Right atrium auricular region (tissue), 2 donors: ENCODE measurements at regions not wholly inside any gene's neighbourhood (a gene's known extent, or its start where the extent isn't known, plus 50 kb on each side); places are given as distances from the start of the nearest gene placed in this dataset.

Experiments
- DNase-seq: peaks from one replicate; pipeline ENCODE4 v3.0.0-alpha.2; 2019; ENCODE audit warnings: low spot score
- H3K27ac ChIP-seq, 2 donors: fragments of 200-600 bp; sonication (generic); 1 replicate in 1 of 2; 2 replicates in 1 of 2; pipeline ENCODE4 v1.5.1; 2016 to 2019
- H3K27me3 ChIP-seq, 2 donors: fragments of 200-600 bp; sonication (generic); one replicate each; pipeline versions ENCODE4 v1.5.1 to v1.6.0; 2017 to 2019
- H3K36me3 ChIP-seq: fragments of 200-600 bp; sonication (generic); one replicate; pipeline ENCODE4 v1.5.1; 2016
- H3K4me1 ChIP-seq, 2 donors: fragments of 200-600 bp; sonication (generic); one replicate each; pipeline versions ENCODE4 v1.5.1 to v1.6.0; 2017 to 2019
- H3K4me3 ChIP-seq, 2 donors: fragments of 200-600 bp; sonication (generic); 1 replicate in 1 of 2; 2 replicates in 1 of 2; pipeline ENCODE4 v1.5.1; 2017 to 2019; ENCODE audit warnings: mild to moderate bottlenecking in 1 of 2, moderate library complexity in 1 of 2
- H3K9me3 ChIP-seq, 2 donors: fragments of 200-600 bp; sonication (generic); one replicate each; pipeline ENCODE4 v1.5.1; 2019
- CTCF ChIP-seq, 2 donors: fragments of 200-600 bp; sonication (generic); IDR thresholded peaks; one replicate each; pipeline ENCODE4 v1.5.1; 2019; ENCODE audit warnings: antibody characterized with exemption in 2 of 2

GRCh38 chr2:150885236-150885635 lies 376.4 kb downstream of the RBM43 start:
- Histone ChIP-seq H3K36me3 (no peaks in the 10 kb centered on the region), H3K9me3 (no peaks in the 10 kb centered on the region), H3K27ac (no peak overlapping the region), H3K4me1 (no peaks in the 10 kb centered on the region), H3K27me3 (no peaks in the 10 kb centered on the region), H3K4me3 (no peak overlapping the region)
- DNase-seq, result no peak
- TF ChIP-seq CTCF (IDR thresholded peaks at IDR 0.05), result no peak

GRCh38 chr2:150883613-150883895 lies 378.1 kb downstream of the RBM43 start:
- no peak for TF ChIP-seq CTCF (IDR thresholded peaks at IDR 0.05)
- Histone ChIP-seq H3K27ac (no peak overlapping the region), H3K27me3 (no peaks in the 10 kb centered on the region), H3K9me3 (no peaks in the 10 kb centered on the region), H3K4me3 (no peak overlapping the region), H3K36me3 (no peaks in the 10 kb centered on the region), H3K4me1 (no peaks in the 10 kb centered on the region)
- DNase-seq, result no peak

GRCh38 chr2:150882751-150883612 lies 378.7 kb downstream of the RBM43 start:
- no peaks in the 10 kb centered on the region for H3K27me3 ChIP-seq
- TF ChIP-seq CTCF (IDR thresholded peaks at IDR 0.05), result no peak
- no peak overlapping the region for H3K27ac ChIP-seq
- no peaks in the 10 kb centered on the region for H3K36me3 ChIP-seq
- H3K9me3 ChIP-seq, result no peaks in the 10 kb centered on the region
- no peak for DNase-seq
- H3K4me1 ChIP-seq, result no peaks in the 10 kb centered on the region
- no peak overlapping the region for H3K4me3 ChIP-seq

GRCh38 chr2:150880986-150881385 lies 380.7 kb downstream of the RBM43 start:
- no peaks in the 10 kb centered on the region for H3K27me3 ChIP-seq
- no peak overlapping the region for H3K4me3 ChIP-seq
- no peak overlapping the region for H3K27ac ChIP-seq
- H3K36me3 ChIP-seq, result no peaks in the 10 kb centered on the region
- DNase-seq, result no peak
- H3K9me3 ChIP-seq, result no peaks in the 10 kb centered on the region
- no peak for TF ChIP-seq CTCF (IDR thresholded peaks at IDR 0.05)
- H3K4me1 ChIP-seq, result no peaks in the 10 kb centered on the region

GRCh38 chr2:150878356-150878755 lies 383.3 kb downstream of the RBM43 start:
- Histone ChIP-seq H3K9me3 (no peaks in the 10 kb centered on the region), H3K36me3 (no peaks in the 10 kb centered on the region), H3K27me3 (no peaks in the 10 kb centered on the region), H3K4me3 (no peak overlapping the region), H3K4me1 (no peaks in the 10 kb centered on the region), H3K27ac (no peak overlapping the region)
- TF ChIP-seq CTCF (IDR thresholded peaks at IDR 0.05), result no peak
- no peak for DNase-seq
